Kasumi-1 (cell line): ENCODE measurements at regions not wholly inside any gene's neighbourhood (a gene's known extent, or its start where the extent isn't known, plus 50 kb on each side); places are given as distances from the start of the nearest gene placed in this dataset.
"Not testable (repeated sequence)": the region's sequence is repeated elsewhere in the genome, so short reads cannot be mapped to it uniquely, and the experiment has no call there.

Experiments
- DNase-seq, 2 experiments: peaks; one replicate each; lab custom pipeline; 2025; lab: John Stamatoyannopoulos, UW

DNA sequence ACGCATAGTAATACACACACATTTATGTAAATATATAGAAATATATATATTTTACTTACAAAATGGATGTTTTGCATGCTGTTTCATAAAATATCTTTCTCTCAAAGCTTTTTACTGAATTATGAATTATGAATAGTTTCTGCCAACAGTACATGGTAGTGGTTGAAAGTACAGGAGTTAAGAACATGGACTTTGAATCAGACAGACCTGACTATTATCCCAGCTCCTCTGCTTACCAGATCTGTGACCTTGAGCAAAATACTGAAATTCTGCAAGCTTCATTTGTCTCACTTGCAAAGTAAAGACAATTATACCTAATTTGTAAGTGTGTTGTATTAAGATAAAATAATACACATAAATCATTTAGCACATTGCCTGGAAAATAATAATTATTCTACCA, 459.5 kb downstream of the EPM2A start:
- DNase-seq, result no peak

DNA sequence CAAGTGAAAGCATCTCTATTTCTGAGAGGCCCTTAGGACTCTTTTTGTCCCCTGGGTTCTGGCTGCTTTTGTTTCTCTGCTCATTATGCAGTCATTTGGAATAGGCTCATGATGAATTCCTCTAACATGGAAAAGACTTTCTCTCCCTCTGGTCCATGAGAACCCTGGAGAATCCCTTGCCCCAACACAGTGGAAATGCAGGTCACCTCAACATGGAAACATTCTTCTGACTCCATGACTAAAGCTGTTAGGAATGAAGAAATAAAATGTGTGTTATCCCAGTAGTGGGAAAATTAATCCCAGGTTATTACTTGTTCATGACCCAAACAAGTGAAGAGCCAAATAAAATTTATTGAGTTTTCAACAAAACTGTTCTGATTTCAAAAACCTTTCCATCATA, 458.6 kb downstream of the EPM2A start:
- DNase-seq, result no peak

DNA sequence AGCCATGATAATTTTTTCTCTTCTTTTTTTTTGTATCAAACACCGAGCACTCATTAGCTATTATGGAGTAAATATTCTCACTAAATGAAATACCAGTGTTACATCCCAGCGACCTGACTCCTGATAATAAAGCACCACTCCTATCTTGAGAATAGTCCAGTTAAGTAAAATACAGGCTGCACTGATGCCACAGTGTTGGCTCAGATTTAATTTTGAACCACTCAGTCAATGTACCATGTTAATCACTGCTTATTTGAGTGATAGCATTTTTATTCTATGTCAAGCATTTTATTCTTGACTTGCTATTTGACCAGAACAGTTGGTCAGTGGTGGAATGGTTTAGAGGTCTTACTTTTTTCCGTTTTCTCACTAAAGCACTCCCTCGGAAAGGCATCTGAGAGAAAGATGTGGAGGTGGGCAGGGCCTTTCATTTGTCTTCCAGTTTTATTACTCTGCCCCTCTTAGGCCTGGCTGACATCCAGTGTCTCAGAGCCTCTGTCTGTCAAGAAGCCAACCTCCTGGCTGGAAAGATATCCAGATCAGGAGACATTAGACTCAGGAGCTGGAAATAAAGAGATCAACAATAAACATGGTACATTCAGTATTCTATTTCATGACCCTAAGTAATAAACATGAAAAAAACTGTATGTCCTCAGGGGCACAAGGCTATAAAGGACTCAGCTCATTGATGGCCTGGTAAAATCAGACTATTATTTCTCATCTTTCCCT, 457.8 kb downstream of the EPM2A start:
- no peak for DNase-seq

DNA sequence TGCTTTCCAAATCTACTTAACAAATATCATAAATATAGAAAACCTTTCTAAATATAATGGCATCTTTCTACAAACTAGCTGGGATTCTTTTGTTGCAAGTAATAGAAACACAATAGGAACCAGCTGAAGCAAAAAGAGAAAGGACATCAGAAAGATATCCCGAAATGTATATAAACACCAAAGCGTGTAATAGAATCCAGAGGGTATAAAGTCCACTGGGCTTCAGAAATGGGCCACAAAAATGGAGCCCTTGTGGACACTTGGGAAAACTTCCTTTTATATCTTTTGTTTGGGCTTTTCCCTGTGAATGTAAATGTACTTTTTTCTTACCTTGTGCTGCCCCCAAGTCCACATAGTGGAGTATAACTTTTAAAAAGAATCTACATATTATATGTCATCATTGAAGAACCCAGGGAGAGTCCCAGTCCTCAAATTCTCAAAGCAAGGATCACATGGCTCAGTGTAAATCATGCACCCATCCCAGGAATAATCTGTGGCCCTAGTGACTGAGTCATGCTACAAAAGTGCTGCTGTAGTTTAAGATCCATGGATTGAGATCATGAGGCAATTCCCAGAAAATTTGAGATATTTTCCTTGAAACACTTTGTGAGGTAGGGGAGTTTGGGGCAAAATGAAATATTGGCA, 457.0 kb downstream of the EPM2A start:
- DNase-seq, result no peak

- DNase-seq, result no peak
Observed at GRCh38 chr6:145279551-145279950, 455.8 kb downstream of the EPM2A start.

DNA sequence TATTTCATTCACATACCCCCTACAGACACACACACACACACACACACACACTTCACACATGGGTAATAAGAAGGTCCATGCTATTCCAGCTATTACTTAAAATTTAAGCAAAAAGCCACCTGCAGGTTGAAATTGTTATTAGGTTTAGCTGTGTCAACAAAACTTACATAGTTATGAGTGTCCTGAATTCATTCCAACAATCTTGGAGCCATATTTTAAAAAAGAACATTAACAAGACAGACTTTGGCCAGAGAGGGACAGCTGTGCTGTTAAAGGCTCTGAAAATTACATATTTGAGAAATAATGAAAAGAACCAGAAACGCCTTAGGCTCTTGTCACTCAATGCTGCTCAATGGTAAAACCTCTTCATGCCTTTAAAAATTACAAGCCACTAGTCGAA, 455.3 kb downstream of the EPM2A start:
- DNase-seq, result no peak

GRCh38 chr6:145283209-145283608, 452.1 kb downstream of the EPM2A start:
- not testable (repeated sequence) for DNase-seq

- no peak for DNase-seq
Observed at GRCh38 chr6:145283856-145284255, 451.5 kb downstream of the EPM2A start.

DNA sequence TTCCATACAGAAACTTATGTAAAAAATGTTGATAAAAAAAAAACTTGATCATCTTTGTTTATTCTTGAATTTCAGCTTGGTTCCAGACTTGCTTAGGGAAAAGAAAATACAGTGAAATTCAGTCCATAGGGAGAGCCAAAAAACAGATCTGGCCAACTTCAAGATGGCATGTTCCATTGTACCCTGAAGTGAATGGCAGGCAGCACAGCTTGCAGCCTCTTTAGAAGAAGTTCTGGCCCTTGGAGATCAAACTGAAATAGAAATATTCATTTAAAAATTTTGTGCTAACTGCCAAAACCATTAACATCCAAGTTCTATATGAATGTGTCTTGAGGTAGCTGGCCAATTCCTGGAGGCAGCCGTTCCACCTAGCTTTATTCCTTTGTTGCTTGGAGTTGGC, 448.4 kb downstream of the EPM2A start:
- DNase-seq, result no peak

DNA sequence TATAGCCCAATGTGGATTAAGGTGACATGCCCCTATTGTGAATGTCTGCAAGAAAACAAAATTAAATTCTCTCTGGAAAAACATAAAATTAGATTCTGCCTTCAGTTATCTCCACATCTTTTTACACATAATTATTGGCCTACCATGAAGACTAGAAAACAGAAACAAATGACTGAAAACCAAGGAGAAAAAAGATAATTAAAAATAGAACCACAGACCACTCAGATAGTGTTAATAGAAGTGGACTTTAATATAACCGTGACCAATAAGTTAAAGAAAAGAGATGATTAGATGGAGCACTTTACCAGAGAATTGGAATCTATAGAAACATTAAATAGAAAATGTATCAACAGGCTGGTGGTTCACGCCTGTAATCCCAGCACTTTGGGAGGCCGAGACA, 445.7 kb downstream of the EPM2A start:
- DNase-seq, result no peak

DNA sequence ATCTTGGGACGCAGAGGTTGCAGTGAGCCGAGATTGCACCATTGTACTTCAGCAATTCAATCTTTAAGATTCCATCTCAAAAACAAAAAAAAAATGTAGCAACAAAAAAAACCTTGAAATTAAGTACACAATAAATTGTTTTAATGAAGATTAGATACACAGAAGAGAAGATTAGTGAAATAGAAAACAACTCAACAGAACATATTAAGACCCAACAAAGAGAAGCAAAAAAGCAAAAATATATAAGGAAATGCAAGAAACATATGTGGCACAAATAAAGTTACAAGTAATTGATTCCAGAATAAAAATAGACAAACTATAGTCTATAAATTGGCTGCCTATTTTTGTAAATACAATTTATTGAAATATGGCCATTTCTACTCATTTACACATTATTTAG, 445.2 kb downstream of the EPM2A start:
- DNase-seq, result no peak

DNA sequence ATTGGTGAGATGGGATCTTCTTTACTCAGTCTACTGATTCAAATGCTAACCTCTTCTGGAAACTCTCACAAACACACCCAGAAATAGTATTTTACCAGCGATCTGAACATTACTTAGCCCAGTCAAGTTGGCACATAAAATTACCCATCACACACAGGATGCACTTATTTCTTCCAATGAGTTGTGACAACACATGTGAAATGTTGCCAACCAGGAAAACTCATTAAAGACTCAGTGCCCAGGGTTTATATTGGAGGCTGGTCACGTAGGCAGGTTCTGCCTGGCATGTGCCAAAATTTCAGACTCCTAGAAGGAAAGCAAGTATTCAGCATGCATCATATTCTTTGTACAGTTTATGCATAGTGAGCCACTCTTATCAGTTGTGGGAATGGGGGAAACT, 443.3 kb downstream of the EPM2A start:
- no peak for DNase-seq

DNA sequence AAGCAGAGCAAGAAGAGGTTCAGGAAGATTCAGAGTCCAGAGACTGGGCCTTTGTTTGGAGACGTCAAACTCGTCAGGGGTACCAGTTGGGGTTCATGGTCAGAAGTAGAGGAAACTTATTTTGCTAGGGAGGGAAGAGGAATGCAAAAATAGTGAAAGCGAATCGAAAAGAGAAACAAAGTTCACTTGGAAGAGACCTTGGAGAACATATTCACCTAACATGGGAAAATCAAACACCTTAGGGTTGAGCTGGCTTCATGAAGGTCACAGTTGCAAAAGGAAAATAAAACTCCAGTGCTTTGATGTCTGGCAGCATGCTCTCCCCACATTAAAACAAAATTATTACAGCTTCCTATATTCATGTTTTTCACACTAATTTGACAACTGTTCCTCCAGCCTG, 440.4 kb downstream of the EPM2A start:
- DNase-seq, result no peak

GRCh38 chr6:145295746-145296145, 439.6 kb downstream of the EPM2A start:
- DNase-seq, result no peak

GRCh38 chr6:145305670-145306069, 429.6 kb downstream of the EPM2A start:
- DNase-seq, result no peak

DNA sequence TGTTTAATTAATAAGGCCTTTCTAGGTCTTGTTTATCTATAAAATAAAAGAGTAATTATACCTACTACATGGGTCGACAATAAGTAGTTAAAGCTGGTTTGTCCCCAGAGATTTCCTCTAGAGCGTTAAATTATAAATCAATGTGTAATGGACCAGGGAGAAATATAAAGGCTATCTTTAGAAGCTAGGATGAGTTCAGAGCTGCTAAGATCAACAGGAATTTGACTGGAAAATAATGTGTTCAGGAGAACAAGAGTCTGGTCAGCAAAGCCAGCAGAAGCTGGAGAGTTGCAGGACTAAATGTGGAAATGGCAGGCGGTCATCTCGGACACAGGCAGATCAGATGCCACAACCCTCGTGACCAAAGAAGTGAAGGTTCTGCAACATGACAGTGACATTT, 428.8 kb downstream of the EPM2A start:
- DNase-seq, result no peak

DNA sequence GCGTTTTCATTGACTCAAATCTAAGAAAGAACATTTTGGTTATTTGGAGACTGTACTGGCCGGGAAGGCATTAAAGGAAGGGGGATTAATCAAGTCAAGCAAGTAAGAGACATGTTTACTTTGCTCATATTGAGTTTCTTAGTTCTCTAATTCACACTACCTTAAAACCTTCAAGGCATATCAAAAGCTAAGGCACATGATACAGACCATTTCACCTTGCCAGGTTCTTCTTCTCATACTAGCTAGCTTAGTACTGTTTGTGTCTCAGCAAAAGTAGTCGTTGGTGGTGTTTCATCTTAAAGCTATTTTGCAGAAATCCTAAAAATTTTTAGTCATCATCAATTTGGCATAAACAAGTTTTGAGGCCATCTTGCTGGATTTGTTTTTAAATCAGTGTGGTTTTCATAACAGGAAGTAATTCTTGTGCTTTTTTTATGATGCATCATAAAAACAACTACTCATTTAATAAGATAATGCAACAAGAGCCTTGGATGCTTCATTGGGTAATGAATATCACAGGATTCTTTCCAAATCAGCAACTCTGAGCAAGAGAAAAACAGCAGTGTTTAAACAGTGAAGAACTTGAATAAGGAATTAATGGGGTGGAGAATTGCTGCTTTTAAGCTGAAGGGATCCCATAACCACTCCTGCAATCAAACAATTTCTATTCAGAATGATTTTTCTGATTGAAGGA, 425.3 kb downstream of the EPM2A start:
- DNase-seq, result no peak

DNA sequence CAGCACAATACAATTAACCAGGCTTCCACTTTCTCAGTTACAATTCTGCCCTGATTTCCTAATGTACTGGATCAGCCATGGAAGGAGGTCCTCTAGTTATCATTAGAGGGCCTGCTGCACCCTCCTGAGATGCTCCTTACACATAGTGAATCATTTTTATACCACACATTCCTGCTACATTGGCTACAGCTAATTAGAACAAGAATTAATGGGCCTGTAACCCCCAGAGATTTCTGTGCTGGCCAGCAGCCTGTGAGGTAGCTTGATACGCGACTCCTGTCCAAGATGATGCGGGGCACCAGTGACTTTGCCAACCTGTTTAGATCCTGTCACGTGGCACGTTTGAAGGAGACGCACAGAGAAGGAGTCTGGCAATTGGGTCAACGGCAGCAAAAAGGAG, 422.8 kb downstream of the EPM2A start:
- DNase-seq, result no peak

DNA sequence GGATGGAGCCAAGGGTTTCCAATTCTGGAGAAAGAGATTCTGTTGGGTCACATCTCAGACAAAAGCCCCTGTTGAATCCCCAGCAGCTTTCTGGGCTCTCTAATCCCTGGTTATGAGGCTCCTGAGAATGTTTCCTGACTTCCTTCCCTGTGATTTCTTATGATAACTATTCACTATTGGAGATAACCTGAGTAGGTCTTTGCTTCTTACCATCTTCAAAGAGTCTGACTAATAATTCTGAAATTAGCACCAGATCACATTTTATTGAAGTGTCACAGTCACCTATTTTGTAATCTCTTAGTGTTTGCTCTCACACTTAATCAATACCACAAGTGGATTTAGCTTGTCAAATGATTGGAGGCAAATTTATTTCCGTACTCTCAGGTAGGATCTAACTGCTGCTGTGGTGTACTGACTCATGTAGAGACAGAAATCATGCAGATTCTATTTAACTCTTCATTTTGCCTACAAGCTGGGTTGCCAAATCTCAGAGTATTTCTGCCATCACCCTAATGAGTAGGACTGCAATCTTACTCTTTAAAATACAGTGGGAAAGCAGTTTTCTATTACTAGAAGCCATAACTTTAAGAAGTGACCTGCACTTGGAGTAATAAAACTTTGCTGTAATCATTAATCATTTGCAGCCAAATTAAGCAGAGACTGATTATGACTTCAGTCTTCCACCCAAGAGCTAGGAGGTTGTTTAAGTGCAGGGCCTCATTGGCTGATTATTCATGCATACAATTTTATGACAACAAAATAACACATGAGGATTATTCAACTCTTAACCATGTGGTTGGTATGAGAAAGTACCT, 422.1 kb downstream of the EPM2A start:
- no peak for DNase-seq

GRCh38 chr6:145315982-145316600, 419.2 kb downstream of the EPM2A start:
- no peak for DNase-seq

GRCh38 chr6:145318952-145319351, 416.4 kb downstream of the EPM2A start:
- no peak for DNase-seq

DNA sequence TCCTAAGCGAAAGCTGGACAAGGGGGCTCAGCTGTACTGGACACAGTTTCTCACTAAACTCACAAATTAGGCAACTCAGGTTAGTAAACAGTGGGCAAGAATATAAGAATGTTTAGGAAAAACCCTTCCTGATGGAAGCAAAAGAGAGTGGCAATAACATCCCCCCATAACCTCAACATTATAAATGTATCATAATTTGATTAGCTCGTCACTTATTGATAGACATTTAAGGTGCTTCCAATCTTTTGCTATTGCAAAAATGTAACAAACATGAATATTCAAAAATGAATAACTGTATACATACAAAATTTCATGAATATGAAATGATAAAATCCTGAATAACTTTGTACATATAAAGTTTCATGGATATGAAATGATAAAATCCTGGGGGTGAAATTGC, 415.7 kb downstream of the EPM2A start:
- no peak for DNase-seq
